ENCODE measurements at regions not wholly inside any gene's neighbourhood (a gene's known extent, or its start where the extent isn't known, plus 50 kb on each side); places are given as distances from the start of the nearest gene placed in this dataset.

DNA sequence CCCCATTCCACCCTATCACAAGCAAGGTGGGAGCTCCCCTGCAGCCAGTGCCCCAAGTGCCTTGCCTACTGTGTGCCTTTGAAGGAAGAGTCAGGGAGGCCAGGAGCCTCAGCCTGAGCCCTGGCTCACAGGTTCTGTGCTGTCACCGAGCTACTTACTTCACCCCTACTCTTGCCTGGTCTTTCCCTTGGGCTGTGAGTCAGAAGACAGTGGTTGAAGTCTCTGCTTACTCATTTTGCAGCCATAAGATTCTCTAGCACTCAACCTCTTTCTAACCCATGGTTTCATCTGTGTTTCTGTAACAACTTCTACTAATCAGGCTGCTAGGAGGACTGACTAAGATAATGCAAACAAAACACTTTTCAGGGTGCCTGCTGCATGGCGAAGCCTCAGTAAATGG lies 114.5 kb downstream of the PLCE1 start:
- H3K27ac ChIP-seq: no peak overlapping the region
- ATAC-seq: no peak

DNA sequence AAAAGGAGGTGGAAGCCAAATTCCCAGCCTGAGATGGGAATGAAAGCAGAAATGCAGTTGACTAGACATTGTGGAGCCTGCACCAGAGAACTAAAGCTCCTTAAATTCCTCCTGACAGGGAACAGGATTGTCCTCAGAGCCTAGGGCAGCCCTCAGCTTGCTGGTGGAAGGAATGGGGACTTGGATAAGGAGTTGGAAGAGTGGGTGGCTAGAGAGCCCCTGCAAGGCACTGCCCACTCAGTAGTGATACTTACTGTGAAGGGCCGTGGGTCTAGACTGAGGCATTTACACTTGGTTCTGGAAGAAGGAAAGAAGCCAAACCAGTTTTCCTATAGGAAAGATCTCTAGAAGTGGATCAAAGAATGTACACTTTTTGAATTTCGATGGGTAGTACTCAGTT lies 117.6 kb downstream of the PLCE1 start:
- ATAC-seq: no peak
- H3K4me3 ChIP-seq: no peak overlapping the region

More for the DNA sequence above, 114.5 kb downstream of the PLCE1 start:
- H3K36me3 ChIP-seq: no peaks in the 10 kb centered on the region
- 79 to 86% methylated on average over 2 of the region's 2 CpGs for WGBS, 2 donors
- no peak for DNase-seq
- H3K27me3 ChIP-seq: no peaks in the 10 kb centered on the region
- intact Hi-C loops (cut with DNase I): no loop called here
- no peaks in the 10 kb centered on the region for H3K9me3 ChIP-seq
- TF ChIP-seq, protein P1, sequence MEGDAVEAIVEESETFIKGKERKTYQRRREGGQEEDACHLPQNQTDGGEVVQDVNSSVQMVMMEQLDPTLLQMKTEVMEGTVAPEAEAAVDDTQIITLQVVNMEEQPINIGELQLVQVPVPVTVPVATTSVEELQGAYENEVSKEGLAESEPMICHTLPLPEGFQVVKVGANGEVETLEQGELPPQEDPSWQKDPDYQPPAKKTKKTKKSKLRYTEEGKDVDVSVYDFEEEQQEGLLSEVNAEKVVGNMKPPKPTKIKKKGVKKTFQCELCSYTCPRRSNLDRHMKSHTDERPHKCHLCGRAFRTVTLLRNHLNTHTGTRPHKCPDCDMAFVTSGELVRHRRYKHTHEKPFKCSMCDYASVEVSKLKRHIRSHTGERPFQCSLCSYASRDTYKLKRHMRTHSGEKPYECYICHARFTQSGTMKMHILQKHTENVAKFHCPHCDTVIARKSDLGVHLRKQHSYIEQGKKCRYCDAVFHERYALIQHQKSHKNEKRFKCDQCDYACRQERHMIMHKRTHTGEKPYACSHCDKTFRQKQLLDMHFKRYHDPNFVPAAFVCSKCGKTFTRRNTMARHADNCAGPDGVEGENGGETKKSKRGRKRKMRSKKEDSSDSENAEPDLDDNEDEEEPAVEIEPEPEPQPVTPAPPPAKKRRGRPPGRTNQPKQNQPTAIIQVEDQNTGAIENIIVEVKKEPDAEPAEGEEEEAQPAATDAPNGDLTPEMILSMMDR (IDR thresholded peaks at IDR 0.05): no peak
- H3K4me3 ChIP-seq: no peak overlapping the region
- H3K4me1 ChIP-seq: peaks cover 0 to 61% (median 17%) of the 10 kb centered on the region in 9 donors

DNA sequence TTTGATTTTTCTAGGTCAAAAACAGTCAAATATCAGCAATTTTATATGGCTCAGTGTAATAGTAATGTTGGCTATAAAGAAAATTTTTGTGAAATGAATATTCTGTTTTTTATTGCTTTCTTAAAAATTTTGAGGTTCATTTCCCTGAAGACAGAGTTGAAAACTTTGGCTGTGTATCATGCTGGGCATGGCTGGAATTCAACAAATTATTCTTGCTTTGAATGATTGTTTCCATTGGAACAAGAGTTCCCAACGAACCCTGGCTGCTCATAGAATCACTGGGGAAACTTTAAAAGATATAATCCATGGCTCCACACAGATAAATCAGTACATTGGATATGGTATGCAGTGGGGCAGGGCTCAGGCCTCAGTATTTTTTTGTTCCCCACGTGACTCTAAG lies 118.6 kb downstream of the PLCE1 start:
- ATAC-seq (no peak), DNase-seq (no peak)
- H3K36me3 ChIP-seq: no peaks in the 10 kb centered on the region
- no peaks in the 10 kb centered on the region for H3K9me3 ChIP-seq
- 53 to 69% methylated on average over 2 of the region's 2 CpGs for WGBS, 2 donors
- TF ChIP-seq, protein P1 (IDR thresholded peaks at IDR 0.05): no peak
- intact Hi-C loops (cut with DNase I): no loop called here
- no peak overlapping the region for H3K27ac ChIP-seq
- no peaks in the 10 kb centered on the region for H3K27me3 ChIP-seq
- H3K4me1 ChIP-seq: peaks cover 0 to 46% (median 4%) of the 10 kb centered on the region in 9 donors
- H3K4me3 ChIP-seq: no peak overlapping the region

More for the DNA sequence above, 117.6 kb downstream of the PLCE1 start:
- TF ChIP-seq, protein P1 (IDR thresholded peaks at IDR 0.05): no peak
- Histone ChIP-seq H3K4me1 (peaks cover 0 to 49% (median 4%) of the 10 kb centered on the region in 9 donors), H3K27me3 (no peaks in the 10 kb centered on the region), H3K27ac (no peak overlapping the region), H3K9me3 (no peaks in the 10 kb centered on the region), H3K36me3 (no peaks in the 10 kb centered on the region)
- 77 to 80% methylated on average over 2 of the region's 2 CpGs for WGBS, 2 donors
- intact Hi-C loops (cut with DNase I): no loop called here
- DNase-seq: no peak

DNA sequence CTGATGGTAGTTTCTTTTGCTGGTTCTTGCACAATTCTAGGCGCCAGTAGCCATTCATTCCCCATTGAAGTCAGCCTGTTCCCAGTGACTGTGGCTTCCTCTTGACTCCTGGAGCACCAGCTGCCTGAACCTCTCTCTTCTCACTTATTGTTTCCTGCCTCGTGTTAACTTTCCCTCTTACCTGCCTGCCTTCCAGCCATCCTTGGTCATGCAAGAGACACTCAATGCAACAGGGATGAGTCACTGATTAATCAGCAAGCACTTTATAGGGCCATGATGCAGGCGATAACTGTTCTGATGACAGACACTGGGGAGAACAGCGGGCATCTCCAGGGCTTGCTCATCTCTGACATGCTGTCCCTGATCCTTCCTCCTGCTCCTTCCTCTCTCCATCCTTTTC lies 122.0 kb downstream of the PLCE1 start:
- H3K4me1 ChIP-seq: peaks cover 0 to 28% (median 3%) of the 10 kb centered on the region in 9 donors
- H3K27ac ChIP-seq: no peak overlapping the region

More for the DNA sequence above, 122.0 kb downstream of the PLCE1 start:
- TF ChIP-seq, protein P1 (IDR thresholded peaks at IDR 0.05): no peak
- intact Hi-C loops (cut with DNase I): no loop called here
- 86 to 88% methylated on average over 4 of the region's 4 CpGs for WGBS, 2 donors
- ATAC-seq (no peak), DNase-seq (no peak)
- no peaks in the 10 kb centered on the region for H3K36me3 ChIP-seq
- no peak overlapping the region for H3K4me3 ChIP-seq
- H3K9me3 ChIP-seq: no peaks in the 10 kb centered on the region
- no peaks in the 10 kb centered on the region for H3K27me3 ChIP-seq
